H1 (cell line): ENCODE measurements at regions not wholly inside any gene's neighbourhood (a gene's known extent, or its start where the extent isn't known, plus 50 kb on each side); places are given as distances from the start of the nearest gene placed in this dataset.

Experiments
- CTCF ChIA-PET: fragments of 300-600 bp; sonication (Branson Sonifier 250); formaldehyde crosslinking; loops from one replicate; lab custom pipeline; 2021; ENCODE audit not compliant: partially characterized antibody; lab: Charles Lee
- POLR2A ChIA-PET: fragments of 300-600 bp; sonication (Branson Sonifier 250); formaldehyde crosslinking; loops from one replicate; lab custom pipeline; 2021; ENCODE audit warnings: inconsistent platforms; ENCODE audit not compliant: partially characterized antibody; lab: Charles Lee
- DNase-seq, 2 experiments: peaks; one replicate each; pipeline versions ENCODE4 v3.0.0 to v3.0.0-alpha.2; 2010 to 2022; ENCODE audit warnings: low spot score in 2 of 2, low read depth in 1 of 2, mixed read lengths in 1 of 2
- FAIRE-seq: peaks from 2 replicates; lab custom pipeline; 2011; peaks lifted over from hg19 to GRCh38; lab: Jason Lieb, UNC
- H2AFZ ChIP-seq: 2 replicates; pipeline ENCODE4 v1.8.1; 2012; ENCODE audit warnings: low read length, inconsistent platforms
- H2AK5ac ChIP-seq: 2 replicates; pipeline ENCODE4 v1.6.1; 2013; ENCODE audit warnings: low read depth, low read length
- H2BK120ac ChIP-seq: replicated peaks from 2 replicates; pipeline ENCODE3; 2013; ENCODE audit warnings: low read depth, low read length, inconsistent platforms
- H2BK12ac ChIP-seq: 2 replicates; pipeline ENCODE4 v1.6.1; 2013; ENCODE audit warnings: low read depth, low read length
- H2BK15ac ChIP-seq: 2 replicates; pipeline ENCODE4 v1.6.1; 2013; ENCODE audit warnings: low read length
- H2BK20ac ChIP-seq: 2 replicates; pipeline ENCODE4 v1.6.1; 2013; ENCODE audit warnings: low read length
- H2BK5ac ChIP-seq: 2 replicates; pipeline ENCODE4 v1.6.1; 2013; ENCODE audit warnings: low read depth, low read length
- H3K14ac ChIP-seq: 2 replicates; pipeline ENCODE4 v1.6.1; 2013; ENCODE audit warnings: inconsistent platforms; ENCODE audit not compliant: insufficient read length
- H3K18ac ChIP-seq: 2 replicates; pipeline ENCODE4 v1.6.1; 2013; ENCODE audit warnings: low read length; ENCODE audit errors: extremely low read depth
- H3K23ac ChIP-seq: 2 replicates; pipeline ENCODE4 v1.6.1; 2013; ENCODE audit warnings: inconsistent platforms; ENCODE audit not compliant: insufficient read length
- H3K23me2 ChIP-seq: 2 replicates; pipeline ENCODE4 v1.6.1; 2013; ENCODE audit warnings: low read depth, low read length
- H3K27ac ChIP-seq: 2 replicates; pipeline ENCODE4 v1.6.1; 2011; ENCODE audit warnings: low read depth, low read length, inconsistent platforms
- H3K27me3 ChIP-seq, 4 experiments: replicated peaks in 1 of 4; 1 replicate in 1 of 4; 2 replicates in 3 of 4; pipeline versions ENCODE4 v1.6.1 to v1.8.1; 2011 to 2013; ENCODE audit warnings: low read length in 3 of 4, mild to moderate bottlenecking in 3 of 4, inconsistent platforms in 2 of 4, mixed read lengths in 2 of 4, moderate library complexity in 1 of 4; ENCODE audit not compliant: control insufficient read depth in 3 of 4, insufficient read depth in 3 of 4; ENCODE audit errors: extremely low read depth in 1 of 4
- H3K36me3 ChIP-seq, 4 experiments: 2 replicates each; pipeline versions ENCODE4 v1.6.1 to v1.8.1; 2011 to 2013; ENCODE audit warnings: mild to moderate bottlenecking in 4 of 4, low read length in 3 of 4, moderate library complexity in 2 of 4, control low read depth in 1 of 4, inconsistent platforms in 1 of 4; ENCODE audit not compliant: insufficient read depth in 4 of 4, control insufficient read depth in 2 of 4
- H3K4ac ChIP-seq: replicated peaks from 2 replicates; pipeline ENCODE3; 2013; ENCODE audit warnings: low read length, low read depth, mixed read lengths, inconsistent platforms; ENCODE audit not compliant: insufficient read length
- H3K4me1 ChIP-seq, 4 experiments: replicated peaks in 1 of 4; 1 replicate in 1 of 4; 2 replicates in 3 of 4; pipeline versions ENCODE4 v1.6.1 to v1.8.1; 2011 to 2013; ENCODE audit warnings: low read length in 3 of 4, inconsistent platforms in 2 of 4, mixed read lengths in 1 of 4; ENCODE audit not compliant: insufficient read depth in 4 of 4, control insufficient read depth in 3 of 4
- H3K4me2 ChIP-seq, 2 experiments: 2 replicates each; pipeline versions ENCODE4 v1.6.1 to v1.8.1; 2011 to 2013; ENCODE audit warnings: low read depth in 2 of 2, low read length in 2 of 2, control low read depth in 1 of 2, inconsistent platforms in 1 of 2, mild to moderate bottlenecking in 1 of 2; ENCODE audit not compliant: insufficient read depth in 1 of 2
- H3K4me3 ChIP-seq, 4 experiments: fragments of 200-600, 300-600 bp in 1 of 4; sonication (generic), shearing (Covaris generic), sonication (Bioruptor Twin) in 1 of 4; 2 replicates each; pipeline versions ENCODE4 v1.5.1 to v1.8.1; 2011 to 2016; ENCODE audit warnings: low read length in 4 of 4, low read depth in 3 of 4, control low read depth in 2 of 4, inconsistent platforms in 2 of 4, mild to moderate bottlenecking in 2 of 4, mixed read lengths in 1 of 4, moderate library complexity in 1 of 4; ENCODE audit not compliant: insufficient read depth in 2 of 4; ENCODE audit errors: extremely low read depth in 1 of 4
- H3K56ac ChIP-seq: replicated peaks from 2 replicates; pipeline ENCODE3; 2013; ENCODE audit warnings: low read depth, mild to moderate bottlenecking, mixed read lengths, low read length, inconsistent platforms; ENCODE audit not compliant: insufficient read length
- H3K79me1 ChIP-seq: 2 replicates; pipeline ENCODE4 v1.6.1; 2013; ENCODE audit warnings: low read depth, low read length, control low read depth
- H3K79me2 ChIP-seq, 2 experiments: 2 replicates each; pipeline versions ENCODE4 v1.6.1 to v1.8.1; 2012 to 2013; ENCODE audit warnings: low read length in 2 of 2, mild to moderate bottlenecking in 2 of 2, inconsistent platforms in 1 of 2; ENCODE audit not compliant: insufficient read depth in 2 of 2, control insufficient read depth in 1 of 2
- H3K9ac ChIP-seq, 4 experiments: replicated peaks in 1 of 4; 1 replicate in 1 of 4; 2 replicates in 3 of 4; pipeline versions ENCODE4 v1.6.1 to v1.8.1; 2011 to 2013; ENCODE audit warnings: low read depth in 3 of 4, low read length in 3 of 4, control low read depth in 2 of 4, mild to moderate bottlenecking in 2 of 4, moderate library complexity in 2 of 4, inconsistent platforms in 1 of 4; ENCODE audit errors: extremely low read depth in 1 of 4
- H3K9me3 ChIP-seq, 2 experiments: 2 replicates each; pipeline versions ENCODE4 v1.6.1 to v1.8.1; 2012 to 2013; ENCODE audit warnings: mild to moderate bottlenecking in 2 of 2, moderate library complexity in 2 of 2, control low read depth in 1 of 2, inconsistent platforms in 1 of 2, low read depth in 1 of 2, low read length in 1 of 2, mixed read lengths in 1 of 2; ENCODE audit not compliant: insufficient read depth in 2 of 2
- H4K20me1 ChIP-seq, 2 experiments: replicated peaks in 1 of 2; 2 replicates each; pipeline versions ENCODE3 to v1.8.1; 2011 to 2013; ENCODE audit warnings: inconsistent platforms in 2 of 2, low read length in 2 of 2, mild to moderate bottlenecking in 1 of 2; ENCODE audit not compliant: insufficient read depth in 2 of 2, control insufficient read depth in 1 of 2
- H4K5ac ChIP-seq: 2 replicates; pipeline ENCODE4 v1.6.1; 2013; ENCODE audit warnings: low read length, low read depth, mixed read lengths, inconsistent platforms; ENCODE audit not compliant: insufficient read length
- H4K8ac ChIP-seq: 2 replicates; pipeline ENCODE4 v1.8.0; 2013; ENCODE audit warnings: mild to moderate bottlenecking, moderate library complexity, low read length, inconsistent platforms; ENCODE audit not compliant: insufficient read depth; ENCODE audit errors: extremely low read depth
- H4K91ac ChIP-seq: replicated peaks from 2 replicates; pipeline ENCODE3; 2013; ENCODE audit warnings: low read length, mixed read lengths, inconsistent platforms; ENCODE audit not compliant: insufficient read length
- ASH2L ChIP-seq: fragments of 200-600, 300-600 bp; sonication (generic); IDR thresholded peaks from one replicate; pipeline ENCODE4 v1.7.1; 2017; ENCODE audit warnings: low read length
- BCL11A ChIP-seq, 2 experiments: IDR thresholded peaks; one replicate each; pipeline ENCODE4 v1.6.1; 2011; ENCODE audit warnings: low read depth in 2 of 2, low read length in 2 of 2, mild to moderate bottlenecking in 2 of 2
- CTBP2 ChIP-seq: IDR thresholded peaks from 2 replicates; pipeline ENCODE4 v1.7.0; 2011; ENCODE audit warnings: borderline replicate concordance, mild to moderate bottlenecking, moderate library complexity, mixed read lengths, low read length; ENCODE audit not compliant: insufficient read depth, insufficient read length
- EZH2 ChIP-seq: fragments of 200-600 bp; sonication (generic); IDR thresholded peaks from 2 replicates; pipeline ENCODE4 v1.7.1; 2012; ENCODE audit warnings: low read depth, mild to moderate bottlenecking, moderate library complexity, low read length, inconsistent platforms; ENCODE audit not compliant: severe bottlenecking
- FOSL1 ChIP-seq: IDR thresholded peaks from 2 replicates; pipeline ENCODE4 v1.6.1; 2011; ENCODE audit warnings: mild to moderate bottlenecking, low read depth, low read length, moderate library complexity; ENCODE audit not compliant: insufficient read depth
- KDM4A ChIP-seq: IDR thresholded peaks from one replicate; pipeline ENCODE4 v1.7.1; 2012; ENCODE audit warnings: low read depth, mild to moderate bottlenecking, moderate library complexity, low read length, inconsistent platforms; ENCODE audit not compliant: severe bottlenecking
- NANOG ChIP-seq: IDR thresholded peaks from 2 replicates; pipeline ENCODE4 v1.6.1; 2011; ENCODE audit warnings: low read length, low read depth, mild to moderate bottlenecking, inconsistent platforms; ENCODE audit not compliant: insufficient read depth, poor library complexity, severe bottlenecking
- RBBP5 ChIP-seq: IDR thresholded peaks from 2 replicates; pipeline ENCODE4 v1.7.1; 2012; ENCODE audit warnings: low read depth, mild to moderate bottlenecking, inconsistent platforms, low read length, moderate library complexity, borderline replicate concordance
- RNF2 ChIP-seq: fragments of 200-900, 300-1000 bp; sonication (generic); IDR thresholded peaks from 2 replicates; pipeline ENCODE4 v1.7.1; 2016; ENCODE audit warnings: borderline replicate concordance, low read depth, mild to moderate bottlenecking, antibody characterized with exemption, low read length; ENCODE audit not compliant: poor library complexity, severe bottlenecking; ENCODE audit errors: missing control alignments
- TEAD4 ChIP-seq: IDR thresholded peaks from 2 replicates; pipeline ENCODE4 v1.6.1; 2012; ENCODE audit warnings: low read depth, low read length, inconsistent platforms, mixed read lengths
- WGBS, 2 experiments: shearing (Covaris generic) in 1 of 2; methylation state at CpG; one replicate each; pipeline versions ENCODE4 v1.1.6 to v1.1.7; 2013 to 2015; ENCODE audit warnings: low lambda C conversion rate in 2 of 2, mixed read lengths in 2 of 2, inconsistent platforms in 1 of 2, low coverage in 1 of 2, missing lambda C conversion rate in 1 of 2; ENCODE audit not compliant: insufficient replicate concordance in 2 of 2, insufficient coverage in 1 of 2, insufficient read length in 1 of 2; ENCODE audit errors: extremely low coverage in 1 of 2, missing lambda C conversion rate in 1 of 2; 5-methylcytosine and 5-hydroxymethylcytosine counted together

DNA sequence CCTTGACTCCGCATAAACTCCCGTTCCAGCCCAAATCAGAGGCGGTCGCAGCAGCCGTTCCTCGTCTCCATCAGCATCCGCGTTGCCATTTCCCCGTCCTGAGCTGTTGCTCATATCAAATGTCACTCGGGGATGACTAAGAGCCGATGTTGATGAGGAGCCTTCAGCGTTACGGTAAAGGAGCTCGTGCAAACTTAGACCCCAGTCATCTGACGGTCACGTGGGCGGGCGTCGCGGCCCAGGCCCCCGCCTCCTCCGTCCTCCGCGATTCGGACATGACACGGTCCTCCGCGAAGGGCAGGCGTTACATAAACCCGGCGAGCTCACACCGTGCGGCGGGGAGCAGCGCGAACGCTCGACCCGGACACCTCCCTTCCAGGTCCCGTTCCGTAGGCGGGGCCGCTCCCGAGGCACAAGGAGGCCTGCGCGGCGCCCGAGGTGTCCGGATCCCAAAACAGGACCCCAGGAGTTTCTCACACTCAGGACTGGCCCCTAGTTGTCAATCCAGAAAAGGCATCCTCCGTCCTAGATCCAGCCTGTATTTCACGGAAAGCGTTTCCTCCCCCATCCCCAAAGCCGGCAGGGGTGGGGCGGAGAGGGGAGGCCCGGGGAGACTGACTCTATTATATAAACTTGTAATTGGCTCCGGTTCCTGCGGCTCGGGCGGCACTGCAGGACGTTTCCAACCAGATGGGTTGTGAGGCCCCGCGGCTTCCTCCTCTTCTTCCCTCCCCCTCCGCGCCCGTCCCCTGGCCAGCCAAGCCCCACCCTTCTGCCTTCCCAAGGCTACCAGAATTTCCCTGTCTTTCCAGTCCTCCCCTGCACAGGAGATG, 100.0 kb upstream of the IGF1R start:
- H2BK15ac ChIP-seq, result no peak overlapping the region
- H3K4me3 ChIP-seq, result peak overlapping the region; percentile 47 to 61 (median 55)
- H3K27ac ChIP-seq, result no peak overlapping the region
- peak; percentile 23 to 82 for DNase-seq
- H4K5ac ChIP-seq, result no peak overlapping the region
- 2% methylated on average over 60 of the region's 65 CpGs; no CpG with 5 or more reads in 1 of the 2 experiments for WGBS, 2 experiments
- no peak overlapping the region for H3K14ac ChIP-seq
- ChIA-PET POLR2A (no interaction called here), CTCF (interaction anchor here (0.7 to 3.1 kb wide), 12 partner anchors 10 to 113 kb away, joined by 3 to 21 read pairs (median 4); no protein-coding TSS in a partner anchor)
- H3K9ac ChIP-seq, result peak overlapping the region in 1 of 4 experiments; percentile 28; a peak in 1 of 7 replicates
- H3K4ac ChIP-seq, result no peak overlapping the region
- peak overlapping the region; percentile 94 for H2AFZ ChIP-seq
- H4K91ac ChIP-seq, result peak overlapping the region; percentile 1
- no peak overlapping the region for H3K23ac ChIP-seq
- no peaks in the 10 kb centered on the region for H4K20me1 ChIP-seq
- H3K23me2 ChIP-seq, result peaks cover 11% of the 10 kb centered on the region; the same call in 1 of the 2 replicates
- no peak overlapping the region for H3K56ac ChIP-seq
- H3K36me3 ChIP-seq, result no peaks in the 10 kb centered on the region
- H4K8ac ChIP-seq, result peak overlapping the region; percentile 58; the same call in 1 of the 2 replicates
- peak overlapping the region; percentile 71; the same call in 1 of the 2 replicates for H3K18ac ChIP-seq
- FAIRE-seq, result peak; percentile 36
- peaks cover 0 to 4% (median 4%) of the 10 kb centered on the region in 4 experiments; a peak in 6 of 7 replicates for H3K4me1 ChIP-seq
- no peak overlapping the region for H2BK12ac ChIP-seq
- no peak overlapping the region for H2BK20ac ChIP-seq
- peaks cover 0 to 10% (median 8%) of the 10 kb centered on the region in 4 experiments; a peak in 5 of 7 replicates for H3K27me3 ChIP-seq
- H3K9me3 ChIP-seq, result no peaks in the 10 kb centered on the region
- H2AK5ac ChIP-seq, result no peak overlapping the region
- no peak overlapping the region for H2BK120ac ChIP-seq
- peak overlapping the region; percentile 64 to 93 for H3K4me2 ChIP-seq
- H2BK5ac ChIP-seq, result no peak overlapping the region
- H3K79me2 ChIP-seq, result no peaks in the 10 kb centered on the region
- H3K79me1 ChIP-seq, result no peaks in the 10 kb centered on the region
- TF ChIP-seq KDM4A (peak; percentile 90), EZH2 (peak; percentile 36), NANOG (no peak), RNF2 (peak; percentile 47), ASH2L (peak; percentile 95), RBBP5 (0 out of 2 replicates have a peak, but pooled peaks have one; percentile 70), FOSL1 (no peak), BCL11A (IDR thresholded peaks at IDR 0.05; ENCODE audit: low read depth in 2 of 2, low read length in 2 of 2) (no peak), TEAD4 (no peak), CTBP2 (peak; percentile 37)
